Muscle layer of colon (tissue), 2 donors: ENCODE measurements at regions not wholly inside any gene's neighbourhood (a gene's known extent, or its start where the extent isn't known, plus 50 kb on each side); places are given as distances from the start of the nearest gene placed in this dataset.
A peak's percentile ranks its signal among the peaks of the same experiment; 100 is the strongest.

ENCODE experiments used
- H3K27ac ChIP-seq: one replicate; pipeline ENCODE4 v1.7.0; 2013; ENCODE audit warnings: low read depth, mild to moderate bottlenecking, low read length, moderate library complexity
- H3K27me3 ChIP-seq, 2 donors: one replicate each; pipeline ENCODE4 v1.7.0; 2013; ENCODE audit warnings: low read length in 2 of 2, mild to moderate bottlenecking in 2 of 2; ENCODE audit not compliant: insufficient read depth in 2 of 2, control insufficient read depth in 1 of 2
- H3K36me3 ChIP-seq: one replicate; pipeline ENCODE4 v1.7.0; 2013; ENCODE audit warnings: mild to moderate bottlenecking, low read length; ENCODE audit not compliant: insufficient read depth
- H3K4me1 ChIP-seq: one replicate; pipeline ENCODE4 v1.7.0; 2013; ENCODE audit warnings: mild to moderate bottlenecking, low read length; ENCODE audit not compliant: insufficient read depth
- H3K4me3 ChIP-seq, 2 donors: one replicate each; pipeline ENCODE4 v1.7.0; 2013; ENCODE audit warnings: low read length in 2 of 2, low read depth in 1 of 2, mild to moderate bottlenecking in 1 of 2, moderate library complexity in 1 of 2
- H3K9ac ChIP-seq: one replicate; pipeline ENCODE4 v1.7.0; 2013; ENCODE audit warnings: low read length
- H3K9me3 ChIP-seq: one replicate; pipeline ENCODE4 v1.7.0; 2013; ENCODE audit warnings: mild to moderate bottlenecking, low read length
- donor health status: abdominal sarcoma.
- donor health status: Adenocarcinoma of cecum.

DNA sequence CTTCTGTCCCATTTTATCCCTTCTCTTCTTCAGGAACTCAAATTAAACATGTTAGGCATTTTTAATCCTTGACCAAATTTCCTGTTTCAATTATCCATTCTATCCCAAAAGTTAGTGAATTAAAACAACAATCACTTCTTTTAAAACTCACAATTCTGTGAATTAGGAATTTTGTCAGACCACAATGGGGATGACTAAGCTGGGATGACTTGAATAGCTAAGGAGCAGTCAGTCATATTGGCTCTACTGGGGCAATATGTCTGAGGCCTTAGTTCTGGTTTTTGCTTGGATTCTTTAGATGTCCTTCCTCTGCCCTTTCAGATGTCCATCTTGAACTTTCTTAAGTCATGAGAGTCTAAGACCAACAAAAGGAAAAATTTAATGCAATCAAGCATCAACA lies 178.2 kb upstream of the TGFBR2 start:
- Histone ChIP-seq H3K9me3 (no peaks in the 10 kb centered on the region), H3K4me3 (no peak overlapping the region), H3K27ac (no peak overlapping the region), H3K9ac (no peak overlapping the region), H3K4me1 (peaks cover 15% of the 10 kb centered on the region), H3K27me3 (no peaks in the 10 kb centered on the region), H3K36me3 (no peaks in the 10 kb centered on the region)

DNA sequence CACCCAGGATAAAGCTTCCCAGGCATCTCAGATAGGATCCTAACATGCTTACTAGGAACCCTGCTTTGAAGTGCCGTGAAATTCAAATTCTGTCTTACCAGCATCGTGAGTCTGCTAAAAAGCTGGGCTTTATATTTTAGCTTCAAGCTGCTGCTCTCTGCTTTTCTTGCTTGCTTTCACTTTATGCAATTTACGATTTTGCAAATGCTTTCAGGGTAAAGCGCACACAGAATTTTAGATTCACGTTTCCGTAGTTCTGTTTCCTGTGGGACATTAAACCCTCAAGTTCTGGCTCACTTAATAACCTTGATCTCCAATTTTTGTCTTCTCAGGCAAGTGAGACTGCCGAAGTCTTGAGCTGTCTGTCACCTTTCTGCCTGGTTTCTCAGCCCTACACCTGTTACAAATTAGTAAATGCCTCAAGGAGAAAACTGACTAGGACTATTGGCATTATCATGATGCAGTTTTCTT lies 170.5 kb upstream of the TGFBR2 start:
- H3K9me3 ChIP-seq = no peaks in the 10 kb centered on the region
- H3K27ac ChIP-seq = peak overlapping the region; percentile 68
- H3K4me1 ChIP-seq = peaks cover 56% of the 10 kb centered on the region
- no peaks in the 10 kb centered on the region for H3K36me3 ChIP-seq
- peak overlapping the region in 1 of 2 donors; percentile 51 for H3K4me3 ChIP-seq
- no peaks in the 10 kb centered on the region for H3K27me3 ChIP-seq
- H3K9ac ChIP-seq = peak overlapping the region; percentile 5

DNA sequence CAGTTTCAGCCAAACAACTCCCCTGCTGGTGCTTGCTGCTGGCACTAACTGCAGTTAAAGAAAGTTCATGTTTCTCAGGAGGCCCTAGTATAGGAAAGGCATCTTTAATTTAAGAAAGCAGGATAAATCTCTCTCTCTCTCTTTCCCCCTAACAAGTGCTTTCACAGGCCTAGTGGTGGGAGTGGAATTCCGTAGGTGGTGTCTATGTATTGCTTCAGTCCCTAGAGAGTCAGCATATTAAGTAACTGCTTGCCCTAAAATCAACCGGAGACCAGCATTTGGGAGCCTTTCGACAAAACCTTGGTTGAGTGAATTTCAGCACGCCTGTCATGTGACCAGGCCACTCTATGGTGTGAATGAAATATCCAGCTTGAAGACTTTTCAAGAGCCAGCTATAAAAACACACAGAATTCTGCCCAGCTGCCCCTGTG lies 169.2 kb upstream of the TGFBR2 start:
- Histone ChIP-seq H3K27ac (peak overlapping the region; percentile 67), H3K4me3 (peak overlapping the region in 1 of 2 donors; percentile 11), H3K9ac (peak overlapping the region; percentile 33), H3K36me3 (no peaks in the 10 kb centered on the region), H3K4me1 (peaks cover 67% of the 10 kb centered on the region), H3K27me3 (no peaks in the 10 kb centered on the region), H3K9me3 (no peaks in the 10 kb centered on the region)

DNA sequence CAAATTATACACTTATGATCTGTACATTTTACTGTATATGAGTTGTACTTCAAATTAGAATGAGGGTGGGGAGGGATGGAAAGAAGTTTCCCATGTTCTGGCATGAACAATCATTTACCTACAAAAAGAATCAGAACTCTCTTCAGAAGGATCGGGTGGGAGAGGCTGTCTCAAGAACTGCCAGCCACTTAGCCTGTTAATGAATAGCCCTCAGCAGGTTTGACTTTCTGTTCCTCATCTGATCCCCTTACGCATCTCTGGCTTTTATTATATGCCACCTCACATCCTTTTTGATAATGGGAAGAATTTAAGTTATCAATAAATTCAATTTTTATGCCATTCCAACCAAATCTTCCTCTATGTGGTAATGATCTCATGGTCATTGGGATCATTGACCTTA lies 168.3 kb upstream of the TGFBR2 start:
- no peaks in the 10 kb centered on the region for H3K36me3 ChIP-seq
- H3K4me3 ChIP-seq = no peak overlapping the region
- H3K4me1 ChIP-seq = peaks cover 67% of the 10 kb centered on the region
- peak overlapping the region; percentile 67 for H3K27ac ChIP-seq
- no peak overlapping the region for H3K9ac ChIP-seq
- H3K27me3 ChIP-seq = no peaks in the 10 kb centered on the region
- no peaks in the 10 kb centered on the region for H3K9me3 ChIP-seq

DNA sequence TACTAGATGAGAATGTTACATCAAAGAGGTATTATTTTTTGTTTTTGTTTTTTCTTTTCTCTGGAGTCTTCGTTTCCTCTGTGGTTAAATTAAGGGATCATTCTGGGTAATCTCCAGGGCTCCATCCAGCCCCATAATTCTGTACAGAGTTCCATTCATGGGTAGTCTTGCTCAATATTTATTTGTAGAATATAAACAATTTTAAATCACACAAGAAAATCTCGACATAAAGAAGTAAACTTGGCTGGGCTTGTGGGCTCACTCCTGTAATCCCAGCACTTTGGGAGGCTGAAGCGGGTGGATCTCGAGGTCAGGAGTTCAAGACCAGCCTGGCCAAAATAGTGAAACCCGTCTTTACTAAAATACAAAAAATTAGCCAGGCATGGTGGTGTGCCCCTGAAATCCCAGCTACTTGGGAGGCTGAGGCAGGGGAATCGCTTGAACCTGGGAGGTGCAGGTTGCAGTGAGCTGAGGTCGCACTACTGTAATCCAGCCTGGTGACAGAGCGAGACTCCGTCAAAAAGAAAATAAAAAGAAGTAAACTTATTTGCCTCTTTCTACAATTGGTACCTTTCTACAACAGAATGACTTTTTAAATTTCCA lies 166.8 kb upstream of the TGFBR2 start:
- Histone ChIP-seq H3K4me3 (no peak overlapping the region), H3K4me1 (peaks cover 79% of the 10 kb centered on the region), H3K27me3 (no peaks in the 10 kb centered on the region), H3K9me3 (no peaks in the 10 kb centered on the region), H3K9ac (no peak overlapping the region), H3K27ac (peak overlapping the region; percentile 67), H3K36me3 (no peaks in the 10 kb centered on the region)

DNA sequence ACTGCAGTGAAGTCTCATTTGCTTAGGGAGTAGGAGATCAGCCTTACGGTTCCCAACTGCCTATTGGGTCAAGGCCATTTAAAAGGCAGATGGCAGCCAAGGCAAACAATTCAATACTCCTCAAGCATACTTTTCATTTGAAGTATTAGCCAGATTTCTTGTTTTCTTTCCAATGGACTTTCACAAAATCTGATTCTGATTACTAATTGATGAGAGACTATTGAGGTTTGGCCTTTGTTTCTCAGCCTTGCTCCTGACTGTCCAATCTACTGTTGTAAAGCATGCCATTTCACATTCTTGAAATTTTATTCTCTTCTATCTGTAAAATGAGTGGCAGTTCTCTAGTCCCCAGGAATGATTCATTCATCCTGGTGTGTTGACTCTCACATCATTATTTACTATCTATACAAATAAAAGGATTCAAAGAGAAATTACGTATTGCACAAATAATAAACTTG lies 166.2 kb upstream of the TGFBR2 start:
- H3K36me3 ChIP-seq = no peaks in the 10 kb centered on the region
- peaks cover 83% of the 10 kb centered on the region for H3K4me1 ChIP-seq
- no peak overlapping the region for H3K4me3 ChIP-seq
- peak overlapping the region; percentile 84 for H3K27ac ChIP-seq
- no peaks in the 10 kb centered on the region for H3K9me3 ChIP-seq
- H3K27me3 ChIP-seq = no peaks in the 10 kb centered on the region
- no peak overlapping the region for H3K9ac ChIP-seq

DNA sequence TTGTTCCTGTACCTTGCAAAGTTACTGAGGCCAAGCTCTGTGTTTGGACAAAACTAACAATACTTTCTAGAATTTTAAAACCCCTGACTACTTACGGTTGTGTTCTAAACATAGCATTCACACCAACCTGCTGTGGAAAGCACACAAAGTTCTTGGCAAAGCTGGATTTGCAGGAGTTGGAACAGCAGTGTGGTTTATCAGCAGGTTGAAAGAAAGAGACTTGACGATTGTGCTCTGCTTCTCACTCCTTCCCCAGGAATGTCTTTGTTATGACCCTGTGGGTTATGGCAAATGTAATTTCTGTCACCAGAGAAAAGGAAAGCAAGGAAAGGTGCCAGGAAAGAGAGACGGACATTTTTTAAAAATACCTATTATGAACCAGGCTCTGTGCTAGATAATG lies 165.5 kb upstream of the TGFBR2 start:
- Histone ChIP-seq H3K27ac (peak overlapping the region; percentile 84), H3K9ac (no peak overlapping the region)

DNA sequence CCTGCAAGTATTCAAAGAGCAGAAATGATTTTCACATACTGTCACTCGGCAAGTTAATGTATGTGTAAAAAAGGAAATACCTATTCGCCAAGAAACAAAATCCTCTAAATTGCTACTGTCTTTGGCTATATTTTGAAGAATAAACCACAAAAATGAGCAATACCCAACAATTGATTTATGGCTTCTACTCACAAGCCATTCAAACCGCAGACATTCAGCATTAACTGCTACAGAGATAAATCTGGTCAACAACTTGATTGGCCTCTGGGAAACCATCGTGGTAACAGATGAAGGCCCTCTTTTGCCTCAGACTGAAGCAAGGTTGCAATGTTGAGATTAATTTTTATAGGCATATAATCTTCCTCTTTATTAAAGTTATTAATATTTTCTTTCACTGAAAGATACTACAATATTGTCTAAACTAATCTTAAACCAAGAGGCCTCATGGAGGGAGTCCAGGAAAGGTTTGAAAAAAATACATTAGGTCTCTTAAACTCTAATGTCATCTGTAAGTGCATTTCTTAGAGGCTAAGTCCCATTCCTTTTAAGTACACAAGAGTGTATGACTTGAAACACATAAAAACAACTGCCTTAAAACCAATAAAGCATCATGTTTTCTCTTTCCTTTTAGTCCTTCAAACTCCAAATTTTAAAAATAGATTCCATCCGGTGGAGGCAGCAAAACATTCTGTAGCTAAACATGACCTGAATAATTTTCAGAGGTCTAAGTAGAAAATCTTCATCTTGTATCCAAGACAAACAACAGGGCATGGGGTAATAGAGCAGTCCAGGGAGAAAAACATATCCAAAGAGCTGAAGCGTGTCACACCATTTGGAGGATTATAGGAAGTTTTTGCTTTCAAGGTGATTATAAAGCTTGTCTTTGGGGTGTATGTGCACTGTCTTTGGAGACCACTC lies 162.4 kb upstream of the TGFBR2 start:
- Histone ChIP-seq H3K36me3 (no peaks in the 10 kb centered on the region), H3K4me1 (peaks cover 56% of the 10 kb centered on the region), H3K27me3 (no peaks in the 10 kb centered on the region), H3K9ac (no peak overlapping the region), H3K27ac (peak overlapping the region; percentile 43), H3K9me3 (no peaks in the 10 kb centered on the region), H3K4me3 (no peak overlapping the region)

More for the DNA sequence above, 165.5 kb upstream of the TGFBR2 start:
- Histone ChIP-seq H3K4me1 (peaks cover 82% of the 10 kb centered on the region), H3K4me3 (peak overlapping the region in 1 of 2 donors; percentile 15), H3K36me3 (no peaks in the 10 kb centered on the region), H3K27me3 (no peaks in the 10 kb centered on the region), H3K9me3 (no peaks in the 10 kb centered on the region)

DNA sequence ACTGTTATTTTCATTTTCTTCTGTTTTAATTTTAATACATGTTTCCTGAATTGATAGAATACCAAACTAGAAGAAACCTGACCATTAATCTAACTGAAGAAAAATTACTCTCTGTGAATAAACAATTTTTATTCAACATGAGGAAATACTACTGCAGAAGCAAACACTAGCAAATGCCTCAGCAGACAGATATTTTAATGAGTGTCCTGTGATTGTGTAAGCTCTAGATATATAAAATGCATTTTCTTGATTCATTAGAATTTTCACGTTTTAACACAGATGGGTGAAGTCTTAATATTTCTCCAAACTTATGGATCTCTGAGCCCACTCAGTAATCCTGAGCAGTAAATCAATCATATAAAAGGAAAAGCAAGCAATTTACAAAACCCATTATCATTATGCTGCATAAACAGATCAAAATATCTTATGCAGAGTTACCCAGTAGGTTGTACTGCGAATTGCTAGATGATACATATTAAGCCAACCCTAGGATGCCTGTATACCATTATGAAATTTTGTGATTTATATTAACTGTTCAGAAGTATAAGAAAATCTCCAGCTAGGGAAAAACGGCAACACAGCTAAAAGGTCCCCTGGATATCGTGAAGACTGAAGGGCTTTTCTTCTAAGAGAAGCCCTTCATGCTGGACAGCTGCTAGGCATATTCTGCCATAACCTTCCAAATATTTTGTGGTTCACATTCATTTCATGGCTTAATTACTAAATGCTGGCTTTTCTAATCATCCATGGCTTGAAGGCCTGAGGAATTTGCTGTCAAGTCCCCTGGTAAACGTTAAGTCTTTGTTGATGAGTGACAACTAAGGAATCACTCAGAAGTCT lies 157.7 kb upstream of the TGFBR2 start:
- Histone ChIP-seq H3K36me3 (no peaks in the 10 kb centered on the region), H3K4me1 (peaks cover 24% of the 10 kb centered on the region), H3K9me3 (no peaks in the 10 kb centered on the region), H3K4me3 (no peak overlapping the region), H3K27me3 (no peaks in the 10 kb centered on the region), H3K9ac (no peak overlapping the region), H3K27ac (no peak overlapping the region)

DNA sequence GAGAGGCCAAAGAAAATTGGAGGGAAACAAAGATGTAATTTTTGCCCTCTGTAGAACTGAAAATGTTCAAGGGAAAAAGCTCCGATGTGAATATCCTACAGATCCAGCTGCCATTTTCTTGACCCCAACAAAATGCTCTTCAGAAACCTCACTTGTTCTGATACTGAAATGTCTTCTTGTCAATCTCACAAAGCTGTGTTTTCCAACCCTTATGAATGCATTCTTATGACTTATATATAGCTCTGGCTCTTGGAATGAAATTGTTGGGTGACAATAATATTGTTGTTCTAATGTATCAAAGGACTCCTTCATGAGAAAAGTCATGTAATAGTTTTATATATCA lies 157.1 kb upstream of the TGFBR2 start:
- Histone ChIP-seq H3K27ac (no peak overlapping the region), H3K9ac (no peak overlapping the region), H3K36me3 (no peaks in the 10 kb centered on the region), H3K27me3 (no peaks in the 10 kb centered on the region), H3K4me3 (no peak overlapping the region), H3K4me1 (peaks cover 18% of the 10 kb centered on the region), H3K9me3 (no peaks in the 10 kb centered on the region)

DNA sequence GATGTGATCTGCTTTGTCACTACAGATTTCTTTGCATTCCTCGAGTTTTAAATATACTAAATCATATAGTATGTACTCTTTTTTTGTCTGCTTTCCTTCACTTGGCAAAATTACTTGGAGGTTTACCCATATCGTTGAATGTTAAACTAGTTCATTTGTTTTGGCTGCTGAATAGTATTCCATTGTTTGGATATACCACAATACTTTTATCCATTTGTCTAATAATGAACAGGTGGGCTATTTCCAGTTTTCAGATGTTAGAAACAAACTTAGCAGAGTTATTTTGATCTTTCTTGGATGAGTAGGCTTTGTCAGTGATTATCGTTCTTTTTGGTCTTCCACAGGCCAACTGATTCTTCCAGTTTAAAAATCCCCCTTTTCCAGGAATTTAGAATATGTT lies 154.0 kb upstream of the TGFBR2 start:
- H3K9me3 ChIP-seq = no peaks in the 10 kb centered on the region
- H3K27me3 ChIP-seq = no peaks in the 10 kb centered on the region
- no peaks in the 10 kb centered on the region for H3K36me3 ChIP-seq
- peaks cover 28% of the 10 kb centered on the region for H3K4me1 ChIP-seq
- H3K27ac ChIP-seq = no peak overlapping the region
- no peak overlapping the region for H3K4me3 ChIP-seq
- no peak overlapping the region for H3K9ac ChIP-seq
